OCI-LY7 (cell line): ENCODE measurements at regions not wholly inside any gene's neighbourhood (a gene's known extent, or its start where the extent isn't known, plus 50 kb on each side); places are given as distances from the start of the nearest gene placed in this dataset.

Source experiments
- BruUV-seq: library from RNA; stranded (reverse); fragments of 400-500 nt; replicated peaks from 2 replicates; lab custom pipeline; 2021; lab: Mats Ljungman, UMichigan
- CTCF ChIA-PET: fragments of 300-600 bp; sonication (Branson Sonifier 250); formaldehyde crosslinking; loops from one replicate; lab custom pipeline; 2022; ENCODE audit warnings: antibody characterized with exemption; ENCODE audit not compliant: unreplicated experiment; lab: Charles Lee
- POLR2A ChIA-PET: fragments of 300-600 bp; sonication (Branson Sonifier 250); formaldehyde crosslinking; loops from one replicate; lab custom pipeline; 2022; ENCODE audit warnings: antibody characterized with exemption; lab: Charles Lee
- DNase-seq: peaks from one replicate; pipeline ENCODE4 v3.0.0-alpha.2; 2015; ENCODE audit warnings: low spot score
- H2AFZ ChIP-seq: fragments of 200-600 bp; sonication (generic), shearing (Covaris generic); 2 replicates; pipeline ENCODE4 v1.6.1; 2014; ENCODE audit warnings: mild to moderate bottlenecking, antibody characterized with exemption, low read length, moderate library complexity
- H3K27ac ChIP-seq: fragments of 200-600 bp; sonication (generic); 2 replicates; pipeline ENCODE4 v1.5.1; 2014; ENCODE audit warnings: mixed run types, low read depth, mild to moderate bottlenecking, moderate library complexity, low read length, inconsistent platforms; ENCODE audit not compliant: poor library complexity, severe bottlenecking
- H3K36me3 ChIP-seq: fragments of 200-600 bp; sonication (generic); 2 replicates; pipeline ENCODE4 v1.6.1; 2014; ENCODE audit warnings: mild to moderate bottlenecking, antibody characterized with exemption, low read length, moderate library complexity, mixed read lengths; ENCODE audit not compliant: insufficient read depth
- H3K4me1 ChIP-seq: fragments of 200-600 bp; sonication (generic); 2 replicates; pipeline ENCODE4 v1.5.1; 2014; ENCODE audit warnings: mild to moderate bottlenecking, low read length; ENCODE audit not compliant: insufficient read depth, poor library complexity, severe bottlenecking
- H3K4me2 ChIP-seq: fragments of 200-600 bp; sonication (generic); 2 replicates; pipeline ENCODE4 v1.6.1; 2014; ENCODE audit warnings: mild to moderate bottlenecking, low read length
- H3K4me3 ChIP-seq: fragments of 200-600 bp; sonication (generic); 2 replicates; pipeline ENCODE4 v1.5.1; 2014; ENCODE audit warnings: mild to moderate bottlenecking, low read depth, low read length; ENCODE audit not compliant: poor library complexity, severe bottlenecking
- H3K79me2 ChIP-seq: fragments of 200-600 bp; sonication (generic); 2 replicates; pipeline ENCODE4 v1.6.1; 2016; ENCODE audit warnings: low read depth, mild to moderate bottlenecking, low read length, moderate library complexity, mixed read lengths; ENCODE audit not compliant: insufficient read depth
- H3K9me2 ChIP-seq: fragments of 200-600 bp; sonication (generic); 2 replicates; pipeline ENCODE4 v1.6.1; 2016; ENCODE audit warnings: mild to moderate bottlenecking, low read length, mixed read lengths; ENCODE audit not compliant: insufficient read depth
- H3K9me3 ChIP-seq: fragments of 200-600 bp; sonication (generic); 2 replicates; pipeline ENCODE4 v1.6.1; 2014; ENCODE audit warnings: mild to moderate bottlenecking, mixed run types, low read length, mixed read lengths
- H4K20me1 ChIP-seq: fragments of 200-600 bp; sonication (generic); 2 replicates; pipeline ENCODE4 v1.6.1; 2014; ENCODE audit warnings: mild to moderate bottlenecking, antibody characterized with exemption, low read length, moderate library complexity, mixed read lengths; ENCODE audit not compliant: insufficient read depth
- CTCF ChIP-seq: fragments of 200-600 bp; sonication (generic); conservative IDR thresholded peaks from 2 replicates; pipeline ENCODE4 v1.5.1; 2014; ENCODE audit warnings: mild to moderate bottlenecking, antibody characterized with exemption, low read length, moderate library complexity, mixed read lengths
- EZH2phosphoT487 ChIP-seq: fragments of 200-600 bp; sonication (generic); IDR thresholded peaks from 2 replicates; pipeline ENCODE4 v1.6.1; 2018; ENCODE audit warnings: low read depth, borderline replicate concordance, mild to moderate bottlenecking, mixed run types, antibody characterized with exemption, low read length, moderate library complexity, mixed read lengths
- intact Hi-C: fragments of 100-400 bp; cut with micrococcal nuclease; formaldehyde crosslinking; loops from one replicate; pipeline ENCODE4 v1.10.0; 2022; ENCODE audit not compliant: unreplicated experiment

GRCh38 chr7:42432644-42433043, 195.6 kb upstream of the GLI3 start:
- no peak for TF ChIP-seq CTCF
- TF ChIP-seq EZH2phosphoT487 = no peak
- H2AFZ ChIP-seq = no peak overlapping the region
- BruUV-seq = no TSS peak
- H3K79me2 ChIP-seq = no peaks in the 10 kb centered on the region
- no peak overlapping the region for H3K4me2 ChIP-seq
- H3K4me1 ChIP-seq = no peaks in the 10 kb centered on the region
- DNase-seq = no peak
- H3K9me2 ChIP-seq = no peaks in the 10 kb centered on the region
- H3K4me3 ChIP-seq = no peak overlapping the region
- no peak overlapping the region for H3K27ac ChIP-seq
- no peaks in the 10 kb centered on the region for H3K36me3 ChIP-seq
- intact Hi-C loops = no loop called here
- ChIA-PET CTCF (no interaction called here), POLR2A (no interaction called here)
- H3K9me3 ChIP-seq = no peaks in the 10 kb centered on the region
- no peaks in the 10 kb centered on the region for H4K20me1 ChIP-seq

- TF ChIP-seq CTCF (no peak), EZH2phosphoT487 (no peak)
- no peaks in the 10 kb centered on the region for H4K20me1 ChIP-seq
- intact Hi-C loops = no loop called here
- H3K27ac ChIP-seq = no peak overlapping the region
- ChIA-PET POLR2A (no interaction called here), CTCF (no interaction called here)
- H3K9me2 ChIP-seq = no peaks in the 10 kb centered on the region
- no peak for DNase-seq
- no peak overlapping the region for H3K4me3 ChIP-seq
- no peak overlapping the region for H2AFZ ChIP-seq
- H3K4me1 ChIP-seq = no peaks in the 10 kb centered on the region
- H3K4me2 ChIP-seq = no peak overlapping the region
- no peaks in the 10 kb centered on the region for H3K36me3 ChIP-seq
- no peaks in the 10 kb centered on the region for H3K79me2 ChIP-seq
- BruUV-seq = no TSS peak
- no peaks in the 10 kb centered on the region for H3K9me3 ChIP-seq
Measured at GRCh38 chr7:42431873-42432272, 194.9 kb upstream of the GLI3 start.

GRCh38 chr7:42429339-42429738, 192.3 kb upstream of the GLI3 start:
- H2AFZ ChIP-seq = no peak overlapping the region
- CTCF ChIA-PET = no interaction called here
- no peaks in the 10 kb centered on the region for H4K20me1 ChIP-seq
- H3K9me3 ChIP-seq = no peaks in the 10 kb centered on the region
- H3K4me2 ChIP-seq = no peak overlapping the region
- H3K9me2 ChIP-seq = no peaks in the 10 kb centered on the region
- no TSS peak for BruUV-seq
- no peak for DNase-seq
- H3K27ac ChIP-seq = no peak overlapping the region
- H3K36me3 ChIP-seq = no peaks in the 10 kb centered on the region
- no peaks in the 10 kb centered on the region for H3K4me1 ChIP-seq
- no peak for TF ChIP-seq EZH2phosphoT487
- no peak for TF ChIP-seq CTCF
- no peaks in the 10 kb centered on the region for H3K79me2 ChIP-seq
- intact Hi-C loops = no loop called here
- no peak overlapping the region for H3K4me3 ChIP-seq
- POLR2A ChIA-PET = no interaction called here
